ENCODE measurements at regions not wholly inside any gene's neighbourhood (a gene's known extent, or its start where the extent isn't known, plus 50 kb on each side); places are given as distances from the start of the nearest gene placed in this dataset.
"Not testable (repeated sequence)": the region's sequence is repeated elsewhere in the genome, so short reads cannot be mapped to it uniquely, and the experiment has no call there.

DNA sequence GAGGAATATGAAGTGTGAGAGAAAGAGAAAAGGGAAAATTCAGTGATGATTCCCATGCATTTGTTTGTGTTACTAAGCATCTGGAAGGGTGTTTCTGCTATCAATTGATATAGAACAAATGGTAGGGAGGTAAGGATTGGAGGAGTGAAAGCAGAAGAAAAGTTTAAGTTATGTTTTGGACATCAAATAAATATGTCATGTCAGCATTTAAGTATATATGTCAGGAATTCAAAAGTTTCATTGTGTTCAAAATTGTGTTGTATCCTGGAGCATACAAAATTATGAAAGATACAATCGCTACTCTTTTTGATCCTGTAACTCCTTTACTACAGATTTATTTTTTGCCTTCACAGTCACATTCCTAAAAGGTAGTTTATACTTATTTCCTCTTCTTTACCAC, 885.8 kb downstream of the KCNA4 start:
- DNase-seq = no peak

- no peak for DNase-seq
Measured at GRCh38 chr11:29129844-29130243, 887.0 kb downstream of the KCNA4 start.

- DNase-seq = no peak
Measured at GRCh38 chr11:29127461-29127860, 889.4 kb downstream of the KCNA4 start.

DNA sequence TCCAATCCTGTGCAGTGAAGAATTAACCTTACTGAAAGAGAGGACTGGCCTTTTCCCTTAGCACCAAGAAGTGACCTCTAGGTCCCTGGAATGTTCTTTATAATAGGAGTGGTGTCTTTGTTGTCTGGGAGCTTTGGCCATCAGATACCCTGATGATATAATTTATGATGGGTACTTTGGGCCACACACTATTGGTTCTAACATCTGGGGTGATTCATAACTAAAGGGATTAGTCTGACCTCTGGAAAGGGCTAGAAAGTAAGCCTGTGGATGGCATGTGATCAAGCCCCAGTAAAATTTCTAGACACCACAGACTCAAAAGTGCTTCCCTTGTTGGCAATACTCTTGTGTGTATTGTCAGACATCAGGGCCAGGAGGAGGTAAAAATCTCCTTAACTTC, 891.2 kb downstream of the KCNA4 start:
- DNase-seq = no peak

GRCh38 chr11:29124470-29124869, 892.4 kb downstream of the KCNA4 start:
- no peak for DNase-seq

DNA sequence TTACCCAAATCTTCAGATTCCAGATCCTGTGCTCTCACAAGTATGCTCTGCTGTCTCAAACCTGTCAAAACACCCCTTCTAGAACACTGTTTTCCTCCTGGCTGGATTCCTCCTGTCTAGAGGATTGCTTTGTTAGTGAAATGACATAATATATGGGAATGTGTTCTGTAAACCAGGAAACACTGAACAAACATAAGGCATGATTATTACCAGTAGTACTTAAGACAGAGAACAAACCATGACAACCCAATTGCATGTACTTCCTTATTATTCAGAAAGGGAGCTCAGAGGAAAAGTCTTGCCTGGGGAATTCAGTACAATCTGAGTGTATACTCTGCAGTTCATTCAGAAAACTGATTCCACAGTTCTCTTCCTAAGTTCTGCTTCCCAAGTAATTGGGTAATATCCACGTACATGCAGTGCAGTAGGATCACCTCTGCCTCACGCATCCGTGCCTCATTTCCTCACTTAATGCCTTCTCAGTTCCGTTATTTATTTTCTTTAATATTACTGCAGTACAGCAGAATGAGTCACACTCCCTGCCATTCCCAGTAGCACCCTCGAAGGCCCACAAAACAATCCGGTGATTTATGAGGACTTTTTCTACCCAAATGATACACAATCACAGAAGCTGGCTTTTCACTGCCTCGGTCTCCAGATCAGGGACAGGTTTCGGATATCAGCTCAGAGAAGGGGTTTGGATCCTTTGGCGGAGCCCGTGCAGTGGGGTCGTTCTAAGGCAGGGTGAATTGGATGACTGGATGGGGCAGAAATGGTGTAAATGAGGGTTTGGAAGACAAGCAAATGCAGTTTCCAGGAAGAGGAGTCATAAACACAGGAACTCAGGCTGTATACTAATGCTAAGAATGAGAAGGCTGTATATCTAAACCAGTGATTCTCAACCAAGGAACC, 896.9 kb downstream of the KCNA4 start:
- DNase-seq = no peak

DNA sequence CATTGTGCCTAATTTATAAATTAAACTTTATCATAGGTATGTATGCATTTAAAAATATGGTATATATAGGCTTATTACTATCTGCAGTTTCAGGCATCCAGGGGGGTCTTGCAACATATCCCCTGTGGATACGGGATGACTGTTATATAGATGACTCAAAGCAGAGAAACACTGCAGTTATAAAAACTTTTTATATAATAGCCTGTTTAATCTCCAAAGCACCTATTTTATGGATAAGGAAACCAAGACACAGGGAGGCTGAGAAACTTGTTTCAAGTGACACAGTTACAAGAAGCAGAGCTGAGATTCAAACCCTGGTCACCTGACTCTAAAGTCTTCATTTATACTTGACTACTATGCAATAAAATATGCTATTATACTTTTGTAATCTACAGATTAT, 897.7 kb downstream of the KCNA4 start:
- no peak for DNase-seq

- DNase-seq = no peak
Measured at GRCh38 chr11:29100967-29101366, 915.9 kb downstream of the KCNA4 start.

DNA sequence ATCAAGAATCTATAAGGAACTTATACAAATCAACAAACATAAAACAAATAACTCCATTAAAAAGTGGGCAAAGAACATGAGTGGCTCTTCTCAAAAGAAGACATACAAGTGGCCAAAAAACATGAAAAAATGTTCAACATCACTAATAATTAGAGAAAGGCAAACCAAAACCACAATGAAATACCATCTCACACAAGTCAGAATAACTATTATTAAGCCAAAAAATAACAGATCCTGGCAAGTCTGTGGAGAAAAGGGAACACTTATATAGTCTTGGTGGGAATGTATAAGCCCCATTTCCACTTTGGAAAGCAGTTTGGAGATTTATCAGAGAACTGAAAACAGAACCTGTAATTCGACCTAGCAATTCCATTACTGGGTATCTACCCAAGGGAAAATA, 921.0 kb downstream of the KCNA4 start:
- no peak for DNase-seq

DNA sequence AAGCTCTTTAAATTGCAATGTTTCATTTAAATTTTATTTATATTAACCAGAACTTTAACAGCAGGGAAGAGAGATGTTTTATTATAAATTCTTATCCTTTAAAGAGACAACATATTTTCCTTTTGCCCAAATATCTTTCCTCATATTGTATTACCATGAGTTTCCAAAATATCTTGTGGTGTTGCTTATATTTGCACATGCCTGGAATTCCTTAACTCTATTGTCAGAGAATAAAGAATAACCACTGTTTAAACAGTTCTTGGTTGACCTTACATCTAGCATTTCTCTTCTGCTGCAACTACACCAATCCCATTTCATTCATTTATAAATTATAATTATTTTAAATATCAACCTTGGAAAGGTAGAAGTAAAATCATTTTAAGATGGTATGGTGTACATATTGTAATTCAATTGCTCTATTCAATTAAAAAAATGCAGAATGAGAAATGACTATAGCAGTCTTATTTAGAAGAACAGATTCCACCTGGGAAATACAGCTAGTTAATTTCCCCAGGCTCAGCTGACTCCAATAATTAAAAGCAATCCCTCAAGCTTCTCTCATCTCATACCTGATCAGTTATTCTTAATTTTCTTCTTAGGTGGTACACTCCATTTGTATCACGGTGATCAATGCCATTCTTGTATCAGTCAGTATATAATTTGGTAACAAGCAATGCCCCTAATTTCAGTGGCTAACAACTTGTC, 923.3 kb downstream of the KCNA4 start:
- DNase-seq = no peak

- no peak for DNase-seq
Measured at GRCh38 chr11:29087200-29087812, 929.5 kb downstream of the KCNA4 start.

GRCh38 chr11:29075726-29076125, 941.1 kb downstream of the KCNA4 start:
- DNase-seq = no peak

GRCh38 chr11:29063630-29064361, 953.0 kb downstream of the KCNA4 start:
- DNase-seq = no peak

- DNase-seq = no peak
Measured at GRCh38 chr11:29061452-29061851, 953.3 kb downstream of the METTL15 start.

GRCh38 chr11:29056487-29056886, 948.3 kb downstream of the METTL15 start:
- not testable (repeated sequence) for DNase-seq

GRCh38 chr11:29051935-29052334, 943.7 kb downstream of the METTL15 start:
- DNase-seq = no peak

GRCh38 chr11:29050962-29051361, 942.8 kb downstream of the METTL15 start:
- not testable (repeated sequence) for DNase-seq

DNA sequence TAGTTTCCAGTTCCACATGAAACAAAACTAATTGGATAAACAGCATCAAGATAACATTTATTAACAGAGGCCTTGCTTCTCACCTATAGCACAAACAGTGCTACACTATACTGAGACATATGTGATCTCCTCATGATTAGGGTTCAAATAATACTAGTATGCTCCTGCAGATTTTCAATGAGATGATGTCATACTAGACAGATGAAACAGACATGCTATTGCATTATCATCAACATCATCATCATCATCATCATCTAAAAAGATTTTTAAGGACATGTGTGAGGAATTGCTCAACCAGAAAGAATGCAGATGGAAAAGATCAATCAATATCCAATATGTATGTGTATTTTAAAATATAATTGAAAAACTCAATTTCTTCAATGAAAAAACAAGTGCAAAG, 932.3 kb downstream of the METTL15 start:
- no peak for DNase-seq

DNA sequence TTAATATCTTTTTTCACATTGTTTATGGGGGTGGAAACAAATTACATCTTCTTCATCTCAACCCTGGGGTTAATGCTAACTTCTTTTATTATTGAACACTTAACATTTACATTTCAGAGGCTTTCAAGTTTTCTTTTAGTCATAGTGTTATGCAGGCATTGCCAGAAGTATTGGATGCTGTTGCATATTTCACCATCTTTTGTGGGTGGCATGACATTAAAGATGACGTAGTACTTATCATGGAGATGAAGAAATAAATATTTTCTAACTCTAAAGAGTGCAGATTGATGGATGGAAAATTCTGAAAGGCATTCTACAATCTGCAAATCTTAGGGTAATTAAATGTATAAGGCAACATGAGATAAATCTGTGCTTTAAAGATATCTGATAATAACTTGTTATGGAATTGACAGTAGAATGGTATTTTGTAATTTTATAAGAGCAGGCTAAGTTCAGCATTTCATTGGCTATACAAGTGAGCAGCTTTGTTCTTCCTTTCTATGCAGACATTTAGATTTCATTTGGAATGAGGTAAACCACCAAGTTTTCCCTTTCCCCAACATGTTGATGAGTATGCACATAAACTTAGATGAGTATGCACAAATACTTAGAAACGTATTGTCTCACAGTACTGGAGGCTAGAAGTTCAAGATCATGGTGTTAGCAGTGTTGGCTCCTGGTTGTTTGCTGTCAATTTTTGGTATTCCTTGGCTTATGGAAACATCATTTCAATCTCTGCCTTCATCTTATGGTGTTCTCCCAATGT, 924.4 kb downstream of the METTL15 start:
- DNase-seq = no peak

GRCh38 chr11:29029452-29029851, 921.3 kb downstream of the METTL15 start:
- no peak for DNase-seq

- DNase-seq = no peak
Measured at GRCh38 chr11:29027436-29027835, 919.2 kb downstream of the METTL15 start.

DNA sequence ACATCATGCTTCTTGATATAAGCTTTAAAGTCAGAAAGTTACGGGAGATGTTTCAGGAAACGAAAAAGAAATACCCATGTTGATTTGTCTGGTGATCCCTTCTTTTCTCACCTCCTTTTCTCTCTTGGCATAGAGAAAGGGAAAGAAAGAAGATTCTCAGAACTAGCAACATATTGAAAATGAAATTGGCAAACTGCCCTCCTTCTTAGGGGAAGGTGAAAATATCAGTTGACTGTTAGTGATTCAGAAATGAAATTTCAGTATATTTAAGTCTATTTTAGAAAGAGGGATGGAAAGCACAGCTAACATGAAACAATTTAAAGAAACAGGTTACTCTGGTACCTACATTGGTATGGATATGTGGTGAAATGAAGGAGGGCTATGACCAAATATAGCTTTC, 918.1 kb downstream of the METTL15 start:
- no peak for DNase-seq
